ENCODE measurements at regions not wholly inside any gene's neighbourhood (a gene's known extent, or its start where the extent isn't known, plus 50 kb on each side); places are given as distances from the start of the nearest gene placed in this dataset.
"Not testable (repeated sequence)": the region's sequence is repeated elsewhere in the genome, so short reads cannot be mapped to it uniquely, and the experiment has no call there.

GRCh38 chr2:16240402-16240801, 300.1 kb downstream of the MYCN start:
- no peak for DNase-seq (ENCODE audit: low spot score)

- no peak for DNase-seq (ENCODE audit: low spot score)
Measured at GRCh38 chr2:16239296-16239850, 299.0 kb downstream of the MYCN start.

DNA sequence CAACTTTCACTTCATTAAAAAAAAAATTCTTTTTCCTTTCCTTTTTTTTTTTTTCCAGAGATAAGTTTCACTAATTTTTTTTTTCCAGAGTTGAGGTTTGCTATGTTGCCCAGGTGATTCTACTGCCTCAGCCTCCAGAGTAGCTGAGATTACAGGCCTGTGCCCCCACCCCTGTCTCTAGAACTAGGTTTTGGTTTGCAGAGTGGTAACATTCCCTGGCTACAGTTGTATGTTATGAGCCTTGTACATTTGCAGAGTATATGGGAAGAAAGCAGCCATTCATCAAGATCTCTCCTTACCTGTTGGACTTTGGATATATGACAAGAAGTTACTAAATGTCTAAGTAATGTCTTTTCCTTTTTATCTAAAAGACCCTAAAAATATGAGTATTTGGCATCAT, 298.4 kb downstream of the MYCN start:
- DNase-seq (ENCODE audit: low spot score) = no peak

GRCh38 chr2:16238001-16238761, 297.8 kb downstream of the MYCN start:
- no peak for DNase-seq (ENCODE audit: low spot score)

- no peak for DNase-seq (ENCODE audit: low spot score)
Measured at GRCh38 chr2:16235747-16236146, 295.4 kb downstream of the MYCN start.

GRCh38 chr2:16235291-16235690, 294.9 kb downstream of the MYCN start:
- not testable (repeated sequence) for DNase-seq (ENCODE audit: low spot score)

DNA sequence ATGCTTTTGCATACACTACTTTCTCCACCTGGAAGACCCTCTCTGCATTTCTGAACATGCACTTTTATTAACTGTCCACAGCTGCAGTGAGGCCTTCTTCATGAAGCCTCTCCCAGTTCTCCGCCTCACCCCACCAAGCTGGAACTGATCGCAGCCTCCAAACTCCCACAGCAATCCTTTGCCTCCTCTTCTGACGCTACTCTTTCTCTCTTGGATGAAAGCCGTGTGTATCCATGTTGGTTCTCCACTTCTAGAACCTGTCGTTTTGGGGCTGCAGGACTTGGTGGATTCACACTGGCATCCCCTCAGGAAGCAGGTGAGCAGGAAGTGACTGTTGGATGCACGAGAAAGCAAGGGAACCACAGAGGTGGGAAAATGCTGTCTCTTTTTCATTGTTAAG, 288.6 kb downstream of the MYCN start:
- DNase-seq (ENCODE audit: low spot score) = no peak

- no peak for DNase-seq (ENCODE audit: low spot score)
Measured at GRCh38 chr2:16228471-16228870, 288.1 kb downstream of the MYCN start.

DNA sequence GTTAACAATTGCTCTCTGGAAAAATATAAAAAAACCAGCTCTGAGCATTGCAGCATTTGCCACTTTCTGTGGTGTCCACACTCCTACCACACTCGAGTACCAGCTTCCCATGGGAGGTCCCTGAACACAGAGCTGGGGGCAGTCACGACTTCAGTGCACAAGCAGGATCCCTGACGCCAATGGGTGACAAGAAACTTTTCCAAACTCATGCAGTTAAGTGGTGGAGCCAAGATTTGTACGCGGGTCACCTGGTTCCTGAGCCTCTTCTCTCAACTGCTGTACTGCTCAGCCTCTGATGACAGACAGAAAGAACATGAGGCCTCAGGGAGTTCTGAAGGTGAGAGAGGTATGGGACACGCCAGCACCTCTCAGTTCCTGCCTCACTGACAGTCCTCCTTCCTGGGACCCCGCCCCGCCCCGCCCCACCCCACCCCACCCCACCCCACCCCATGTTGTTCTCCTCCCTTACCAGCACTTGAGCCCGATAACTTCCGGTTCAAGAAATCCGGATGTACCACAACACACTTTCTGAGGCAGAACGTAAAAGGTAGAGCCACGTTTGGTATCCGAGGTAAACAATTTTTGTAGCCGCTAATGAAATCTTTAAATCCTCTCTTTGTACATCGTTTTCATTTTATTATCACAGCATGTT, 287.6 kb downstream of the MYCN start:
- no peak for DNase-seq (ENCODE audit: low spot score)

- DNase-seq (ENCODE audit: low spot score) = no peak
Measured at GRCh38 chr2:16226943-16227664, 286.8 kb downstream of the MYCN start.

DNA sequence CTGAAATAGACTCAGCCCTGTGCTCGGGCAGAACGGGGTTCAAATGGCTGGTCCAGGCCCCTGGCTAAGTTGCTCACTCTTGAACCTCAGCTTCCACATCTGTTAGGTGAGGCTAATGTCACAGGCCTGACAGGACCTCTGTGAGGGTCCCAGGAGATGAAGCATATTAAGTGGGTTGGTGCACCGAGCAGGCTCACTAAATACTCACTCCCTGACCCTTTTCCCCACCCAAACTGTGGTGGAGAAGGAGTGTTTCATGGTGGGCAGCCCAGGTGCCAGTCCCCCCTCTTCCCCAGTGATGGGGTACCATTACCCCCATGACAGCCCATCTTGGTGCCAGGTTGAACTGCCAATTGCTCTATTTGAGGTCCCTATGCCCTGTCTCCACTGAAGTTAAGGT, 286.0 kb downstream of the MYCN start:
- no peak for DNase-seq (ENCODE audit: low spot score)

- no peak for DNase-seq (ENCODE audit: low spot score)
Measured at GRCh38 chr2:16225545-16225944, 285.2 kb downstream of the MYCN start.

GRCh38 chr2:16225071-16225470, 284.7 kb downstream of the MYCN start:
- DNase-seq (ENCODE audit: low spot score) = no peak

DNA sequence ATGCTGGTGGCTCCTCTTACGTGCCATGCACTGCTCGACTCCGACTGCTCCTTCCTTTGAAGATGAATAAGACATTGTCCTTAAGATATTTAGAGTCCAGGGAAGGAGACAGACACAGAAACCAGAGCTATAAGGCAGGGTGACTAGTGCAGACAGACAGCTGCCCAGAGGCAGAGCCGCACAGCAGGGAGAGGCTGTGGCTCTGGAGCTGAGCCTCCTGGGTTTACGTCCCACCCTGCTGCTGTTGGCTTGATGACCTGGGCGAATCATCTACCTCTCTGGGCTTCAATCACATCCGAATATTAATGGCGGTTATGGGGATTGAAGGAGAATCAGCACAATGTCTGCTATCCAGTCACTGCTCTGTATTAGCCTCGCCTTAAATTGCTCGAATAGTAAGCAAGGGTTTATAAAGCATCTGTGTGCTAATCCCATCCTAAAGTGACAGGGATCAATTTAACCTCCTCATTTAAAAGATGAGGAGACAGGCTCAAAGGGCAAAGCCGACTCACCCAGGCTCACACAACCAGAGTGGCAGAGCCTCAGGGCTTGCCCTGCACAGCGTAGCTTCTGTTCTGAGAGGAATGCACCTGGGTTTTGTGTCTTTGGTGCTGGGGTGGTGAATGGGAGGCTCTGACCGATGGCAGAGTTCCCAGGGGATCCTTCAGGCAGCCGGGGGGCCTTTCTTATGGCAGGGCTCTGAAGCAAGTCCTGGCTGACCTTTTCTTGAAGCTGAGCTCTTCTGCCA, 284.1 kb downstream of the MYCN start:
- no peak for DNase-seq (ENCODE audit: low spot score)

DNA sequence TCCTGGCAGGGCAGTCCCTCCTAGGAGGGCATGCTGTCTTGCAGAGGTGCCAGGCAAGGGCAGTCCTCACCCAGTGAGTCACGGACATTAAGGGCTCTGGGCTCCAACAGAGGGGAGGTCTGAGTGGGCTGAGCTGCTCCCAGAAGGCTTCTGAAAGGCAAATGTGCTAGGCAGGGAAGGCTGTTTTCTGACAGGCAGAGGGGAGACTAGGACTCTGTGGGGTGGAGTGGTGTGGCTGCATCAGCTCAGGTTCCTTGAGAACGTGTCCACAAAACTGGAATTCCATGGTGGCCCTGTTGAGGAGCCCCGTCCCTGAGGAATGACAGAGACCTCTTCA, 283.5 kb downstream of the MYCN start:
- no peak for DNase-seq (ENCODE audit: low spot score)

- no peak for DNase-seq (ENCODE audit: low spot score)
Measured at GRCh38 chr2:16223161-16223840, 283.0 kb downstream of the MYCN start.

DNA sequence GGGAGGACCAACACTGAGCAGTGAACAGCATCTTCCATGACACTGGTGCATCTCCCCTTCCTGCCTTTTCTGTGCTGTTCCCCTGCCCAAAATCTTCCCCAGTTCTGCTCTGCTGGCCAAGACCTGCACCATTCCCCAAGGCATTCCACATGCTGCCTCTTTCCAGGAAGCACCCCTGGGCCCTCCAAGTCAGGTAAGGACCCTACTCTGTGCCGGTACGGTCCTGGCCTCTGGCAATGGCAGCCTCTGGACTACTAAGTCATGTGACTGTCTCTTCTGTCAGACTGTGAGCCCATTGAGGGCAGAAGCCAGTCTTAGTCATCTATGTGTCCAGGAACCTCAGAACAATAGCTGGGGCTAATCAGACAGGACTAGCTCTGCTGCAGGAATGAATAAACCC, 282.0 kb downstream of the MYCN start:
- DNase-seq (ENCODE audit: low spot score) = no peak

- no peak for DNase-seq (ENCODE audit: low spot score)
Measured at GRCh38 chr2:16221461-16222010, 281.2 kb downstream of the MYCN start.

DNA sequence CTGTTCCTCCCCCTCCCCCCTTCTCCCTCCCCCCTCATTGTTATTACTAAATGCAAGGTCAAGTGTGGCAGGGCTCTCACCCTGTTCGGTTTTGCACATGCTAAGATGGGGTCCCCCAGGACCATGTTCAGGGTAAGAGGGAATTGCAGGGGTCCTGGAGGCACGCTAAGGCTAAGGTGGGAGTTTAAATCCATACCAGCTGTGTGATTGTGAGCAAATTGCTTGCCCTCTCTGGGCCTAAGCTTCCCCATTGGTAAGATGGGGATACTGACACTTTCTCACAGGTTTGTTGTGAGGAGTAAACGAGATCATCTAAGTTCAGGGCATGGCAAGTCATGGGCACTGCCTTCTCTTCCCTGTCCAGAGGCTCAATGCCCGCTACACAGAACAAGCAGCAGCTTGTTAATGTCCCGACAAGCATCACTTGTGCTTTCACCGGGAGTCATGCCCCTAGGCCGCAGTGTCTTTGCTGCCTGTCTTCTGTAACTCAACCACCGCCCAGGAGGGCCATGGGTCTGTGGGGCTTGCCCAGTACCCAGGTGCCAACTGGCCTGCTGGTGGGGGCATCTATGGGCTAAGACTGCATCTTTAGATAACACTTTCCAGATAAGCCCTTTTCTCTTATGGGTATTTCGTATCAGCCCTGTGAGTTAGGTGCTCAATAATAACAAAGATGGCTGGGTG, 279.1 kb downstream of the MYCN start:
- DNase-seq (ENCODE audit: low spot score) = no peak

GRCh38 chr2:16218625-16219024, 278.3 kb downstream of the MYCN start:
- DNase-seq (ENCODE audit: low spot score) = peak; percentile 23

DNA sequence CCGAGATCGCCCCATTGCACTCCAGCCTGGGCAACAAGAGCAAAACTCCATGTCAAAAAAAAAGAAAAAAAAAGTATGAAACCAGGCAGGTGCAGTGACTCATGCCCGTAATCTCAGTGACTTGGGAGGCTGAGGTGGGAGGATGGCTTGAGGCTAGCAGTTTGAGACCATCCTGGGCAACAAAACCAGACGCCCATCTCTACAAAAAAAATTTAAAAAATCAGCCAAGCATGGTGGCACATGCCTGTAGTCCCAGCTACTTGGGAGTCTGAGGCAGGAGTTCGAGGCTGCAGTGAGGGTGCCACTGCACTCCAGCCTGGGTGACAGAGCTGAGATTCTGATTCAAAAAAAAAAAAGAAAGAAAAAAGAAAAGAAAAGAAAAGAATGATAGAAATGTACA, 277.8 kb downstream of the MYCN start:
- no peak for DNase-seq (ENCODE audit: low spot score)
